HG02970 (cell line): ENCODE measurements at regions not wholly inside any gene's neighbourhood (a gene's known extent, or its start where the extent isn't known, plus 50 kb on each side); places are given as distances from the start of the nearest gene placed in this dataset.
"Not testable (repeated sequence)": the region's sequence is repeated elsewhere in the genome, so short reads cannot be mapped to it uniquely, and the experiment has no call there.

ENCODE experiments used
- ATAC-seq: cut with Tn5 transposase; IDR thresholded peaks from one replicate; pipeline ENCODE4 v1.9.1; 2021; ENCODE audit warnings: mild to moderate bottlenecking, moderate library complexity, moderate number of reproducible peaks; ENCODE audit not compliant: unreplicated experiment, low FRiP score

- no peak for ATAC-seq
These were observed 57.6 kb upstream of the BBX start for GRCh38 chr3:107465064-107465631.

- ATAC-seq = no peak
These were observed 54.0 kb upstream of the BBX start for GRCh38 chr3:107468782-107469181.

DNA sequence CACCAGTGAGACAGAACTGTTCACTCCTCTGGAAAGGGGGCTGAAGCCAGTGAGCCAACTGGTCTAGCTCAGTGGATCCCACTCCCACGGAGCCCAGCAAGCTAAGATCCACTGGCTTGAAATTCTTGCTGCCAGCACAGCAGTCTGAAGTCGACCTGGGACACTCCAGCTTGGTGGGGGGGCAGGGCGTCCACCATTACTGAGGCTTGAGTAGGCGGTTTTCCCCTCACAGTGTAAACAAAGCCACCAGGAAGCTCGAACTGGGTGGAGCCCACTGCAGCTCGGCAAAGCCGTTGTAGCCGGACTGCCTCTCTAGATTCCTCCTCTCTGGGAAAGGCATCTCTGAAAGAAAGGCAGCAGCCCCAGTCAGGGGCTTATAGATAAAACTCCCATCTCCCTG, 52.3 kb upstream of the BBX start:
- ATAC-seq = not testable (repeated sequence)
